ENCODE measurements at regions not wholly inside any gene's neighbourhood (a gene's known extent, or its start where the extent isn't known, plus 50 kb on each side); places are given as distances from the start of the nearest gene placed in this dataset.

GRCh38 chr21:20523191-20523590, 475.0 kb upstream of the NCAM2 start:
- Mint-ChIP-seq H3K4me3 (no peak overlapping the region), H3K4me1 (ENCODE audit: unreplicated experiment) (peaks cover 7% of the 10 kb centered on the region)

GRCh38 chr21:20527731-20528460, 470.3 kb upstream of the NCAM2 start:
- TF ChIP-seq CTCF (conservative IDR thresholded peaks at IDR 0.05): no peak
- H3K27ac Mint-ChIP-seq: no peak overlapping the region
- H3K36me3 Mint-ChIP-seq: no peaks in the 10 kb centered on the region
- DNase-seq (ENCODE audit: extremely low spot score, unreplicated experiment): no peak
- H3K27me3 Mint-ChIP-seq: no peaks in the 10 kb centered on the region
- H3K9me3 Mint-ChIP-seq: no peaks in the 10 kb centered on the region
- H3K4me3 Mint-ChIP-seq: no peak overlapping the region
- H3K4me1 Mint-ChIP-seq (ENCODE audit: unreplicated experiment): peaks cover 12% of the 10 kb centered on the region

More at GRCh38 chr21:20523191-20523590, 475.0 kb upstream of the NCAM2 start:
- no peak for TF ChIP-seq CTCF (conservative IDR thresholded peaks at IDR 0.05)
- Mint-ChIP-seq H3K9me3 (no peaks in the 10 kb centered on the region), H3K27me3 (no peaks in the 10 kb centered on the region), H3K27ac (no peak overlapping the region), H3K36me3 (no peaks in the 10 kb centered on the region)
- no peak for DNase-seq (ENCODE audit: extremely low spot score, unreplicated experiment)

GRCh38 chr21:20537130-20537529, 461.1 kb upstream of the NCAM2 start:
- H3K36me3 Mint-ChIP-seq: no peaks in the 10 kb centered on the region
- no peaks in the 10 kb centered on the region for H3K4me1 Mint-ChIP-seq (ENCODE audit: unreplicated experiment)
- no peak overlapping the region for H3K4me3 Mint-ChIP-seq
- no peak for TF ChIP-seq CTCF (conservative IDR thresholded peaks at IDR 0.05)
- no peaks in the 10 kb centered on the region for H3K27me3 Mint-ChIP-seq
- no peak for DNase-seq (ENCODE audit: extremely low spot score, unreplicated experiment)
- no peak overlapping the region for H3K27ac Mint-ChIP-seq
- H3K9me3 Mint-ChIP-seq: no peaks in the 10 kb centered on the region

GRCh38 chr21:20538039-20538658, 460.1 kb upstream of the NCAM2 start:
- no peaks in the 10 kb centered on the region for H3K27me3 Mint-ChIP-seq
- no peaks in the 10 kb centered on the region for H3K36me3 Mint-ChIP-seq
- no peaks in the 10 kb centered on the region for H3K9me3 Mint-ChIP-seq
- no peak for DNase-seq (ENCODE audit: extremely low spot score, unreplicated experiment)
- no peak overlapping the region for H3K27ac Mint-ChIP-seq
- H3K4me3 Mint-ChIP-seq: no peak overlapping the region
- no peaks in the 10 kb centered on the region for H3K4me1 Mint-ChIP-seq (ENCODE audit: unreplicated experiment)
- no peak for TF ChIP-seq CTCF (conservative IDR thresholded peaks at IDR 0.05)

- H3K4me1 Mint-ChIP-seq (ENCODE audit: unreplicated experiment): no peaks in the 10 kb centered on the region
- no peak for TF ChIP-seq CTCF (conservative IDR thresholded peaks at IDR 0.05)
- H3K27ac Mint-ChIP-seq: no peak overlapping the region
- no peaks in the 10 kb centered on the region for H3K27me3 Mint-ChIP-seq
- no peaks in the 10 kb centered on the region for H3K36me3 Mint-ChIP-seq
- H3K4me3 Mint-ChIP-seq: no peak overlapping the region
- no peak for DNase-seq (ENCODE audit: extremely low spot score, unreplicated experiment)
- peaks cover 4% of the 10 kb centered on the region for H3K9me3 Mint-ChIP-seq
These were observed 452.8 kb upstream of the NCAM2 start for GRCh38 chr21:20545454-20545853.
